ENCODE measurements at regions not wholly inside any gene's neighbourhood (a gene's known extent, or its start where the extent isn't known, plus 50 kb on each side); places are given as distances from the start of the nearest gene placed in this dataset.

- POLR2A ChIA-PET = no interaction called here
Observed at GRCh38 chr9:26142201-26142600, 464.0 kb upstream of the TUSC1 start.

DNA sequence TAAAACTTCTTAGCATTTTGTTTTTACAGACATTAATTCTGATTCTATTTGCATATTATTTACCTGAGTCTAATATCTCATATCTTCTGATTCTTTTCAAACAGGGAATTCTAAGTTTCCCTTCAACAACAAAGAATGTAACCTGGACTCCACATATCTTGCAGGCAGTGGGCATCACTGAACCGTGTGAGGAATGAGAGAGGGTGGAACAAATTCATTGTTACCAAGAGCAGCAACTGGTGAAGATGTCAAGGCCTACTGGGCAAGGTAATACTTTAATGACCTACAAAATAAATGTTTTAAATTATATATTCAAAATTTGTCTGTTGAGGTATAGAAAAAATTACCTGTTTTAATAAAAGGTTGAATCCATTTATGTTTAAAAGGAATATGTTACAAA is 455.3 kb upstream of the TUSC1 start:
- no peak overlapping the region for H3K27ac Mint-ChIP-seq
- intact Hi-C loops (cut with micrococcal nuclease) = no loop called here
- no peaks in the 10 kb centered on the region for H3K4me1 Mint-ChIP-seq (ENCODE audit: low read depth)
- no peak for DNase-seq
- H3K27me3 Mint-ChIP-seq = no peaks in the 10 kb centered on the region
- POLR2A ChIA-PET = no interaction called here
- CTCF ChIA-PET = no interaction called here
- TF ChIP-seq CTCF (IDR thresholded peaks at IDR 0.05) = no peak
- H3K9me3 Mint-ChIP-seq = peaks cover 4% of the 10 kb centered on the region
- ATAC-seq = no peak
- no peaks in the 10 kb centered on the region for H3K36me3 Mint-ChIP-seq (ENCODE audit: low read depth)
- H3K4me3 Mint-ChIP-seq = no peak overlapping the region

More at GRCh38 chr9:26142201-26142600, 464.0 kb upstream of the TUSC1 start:
- intact Hi-C loops (cut with micrococcal nuclease) = no loop called here
- H3K36me3 Mint-ChIP-seq (ENCODE audit: low read depth) = no peaks in the 10 kb centered on the region
- DNase-seq = no peak
- TF ChIP-seq CTCF (IDR thresholded peaks at IDR 0.05) = no peak
- H3K27me3 Mint-ChIP-seq = no peaks in the 10 kb centered on the region
- peaks cover 7% of the 10 kb centered on the region for H3K9me3 Mint-ChIP-seq
- no peaks in the 10 kb centered on the region for H3K4me1 Mint-ChIP-seq (ENCODE audit: low read depth)
- no peak overlapping the region for H3K27ac Mint-ChIP-seq
- no peak for ATAC-seq
- H3K4me3 Mint-ChIP-seq = no peak overlapping the region
- CTCF ChIA-PET = no interaction called here

- Mint-ChIP-seq H3K27me3 (no peaks in the 10 kb centered on the region), H3K4me1 (ENCODE audit: low read depth) (no peaks in the 10 kb centered on the region), H3K4me3 (no peak overlapping the region), H3K36me3 (ENCODE audit: low read depth) (no peaks in the 10 kb centered on the region), H3K27ac (no peak overlapping the region), H3K9me3 (peaks cover 4% of the 10 kb centered on the region)
- no peak for DNase-seq
- POLR2A ChIA-PET = no interaction called here
- TF ChIP-seq CTCF (IDR thresholded peaks at IDR 0.05) = no peak
- intact Hi-C loops (cut with micrococcal nuclease) = no loop called here
- ATAC-seq = no peak
- CTCF ChIA-PET = no interaction called here
Observed at GRCh38 chr9:26132746-26133312, 454.6 kb upstream of the TUSC1 start.

DNA sequence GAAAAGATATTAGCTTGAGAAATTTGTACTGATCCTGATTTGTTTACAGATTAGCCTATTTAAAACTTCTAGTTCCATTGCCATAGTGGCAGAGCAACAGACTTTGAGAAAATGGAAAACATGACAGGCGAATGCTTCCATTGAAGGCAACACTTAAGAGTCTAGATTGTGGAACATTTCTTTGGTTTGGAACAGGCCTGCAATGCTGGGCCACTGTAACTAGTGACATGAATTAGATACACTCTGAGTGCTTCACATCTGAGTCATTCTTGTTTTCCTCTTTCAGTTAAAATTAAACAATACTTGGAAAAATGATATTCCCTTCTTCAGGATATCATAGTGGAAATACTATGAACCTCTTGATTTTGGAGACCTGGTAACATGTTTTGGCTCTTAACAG is 453.6 kb upstream of the TUSC1 start:
- no peak for TF ChIP-seq CTCF (IDR thresholded peaks at IDR 0.05)
- ATAC-seq = no peak
- no peak overlapping the region for H3K4me3 Mint-ChIP-seq

GRCh38 chr9:26129217-26129616 is 451.0 kb upstream of the TUSC1 start:
- ATAC-seq (no peak), DNase-seq (no peak)
- Mint-ChIP-seq H3K4me3 (no peak overlapping the region), H3K4me1 (ENCODE audit: low read depth) (no peaks in the 10 kb centered on the region), H3K27me3 (no peaks in the 10 kb centered on the region), H3K36me3 (ENCODE audit: low read depth) (no peaks in the 10 kb centered on the region), H3K9me3 (peaks cover 8% of the 10 kb centered on the region), H3K27ac (no peak overlapping the region)
- POLR2A ChIA-PET = no interaction called here
- CTCF ChIA-PET = no interaction called here
- TF ChIP-seq CTCF (IDR thresholded peaks at IDR 0.05) = no peak
- intact Hi-C loops (cut with micrococcal nuclease) = no loop called here

More for the DNA sequence above, 453.6 kb upstream of the TUSC1 start:
- CTCF ChIA-PET = no interaction called here
- Mint-ChIP-seq H3K27me3 (no peaks in the 10 kb centered on the region), H3K27ac (no peak overlapping the region), H3K9me3 (peaks cover 4% of the 10 kb centered on the region), H3K4me1 (ENCODE audit: low read depth) (no peaks in the 10 kb centered on the region), H3K36me3 (ENCODE audit: low read depth) (no peaks in the 10 kb centered on the region)
- intact Hi-C loops (cut with micrococcal nuclease) = no loop called here
- no peak for DNase-seq
- POLR2A ChIA-PET = no interaction called here
